GM12873 (cell line): ENCODE measurements at regions not wholly inside any gene's neighbourhood (a gene's known extent, or its start where the extent isn't known, plus 50 kb on each side); places are given as distances from the start of the nearest gene placed in this dataset.

Experiments
- TF ChIP-seq, protein P1 (sequence below): IDR thresholded peaks from 2 replicates; pipeline ENCODE4 v1.5.1; 2012; ENCODE audit warnings: low read depth, mild to moderate bottlenecking, moderate library complexity, low read length, control low read depth; ENCODE audit not compliant: insufficient read depth; ENCODE audit errors: missing control alignments

DNA sequence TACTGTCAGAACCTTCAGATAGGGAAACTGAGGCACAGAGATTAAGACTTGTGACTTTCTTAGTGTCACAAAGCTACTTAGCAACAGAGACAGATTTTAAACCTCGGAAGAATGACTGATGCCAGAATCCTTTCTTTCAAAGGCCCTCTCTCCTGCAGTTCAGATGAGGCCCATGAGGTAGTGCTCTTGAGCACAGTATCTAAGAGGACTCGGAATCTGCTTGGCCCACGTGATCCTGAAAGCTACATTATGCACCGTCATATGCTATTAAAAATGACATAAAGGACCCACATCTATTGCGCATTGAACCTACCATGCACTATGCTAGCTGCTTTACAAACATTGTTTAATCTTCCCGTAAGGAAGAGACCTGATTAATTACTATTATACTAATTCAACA lies 355.9 kb downstream of the SFMBT2 start:
- TF ChIP-seq, protein P1, sequence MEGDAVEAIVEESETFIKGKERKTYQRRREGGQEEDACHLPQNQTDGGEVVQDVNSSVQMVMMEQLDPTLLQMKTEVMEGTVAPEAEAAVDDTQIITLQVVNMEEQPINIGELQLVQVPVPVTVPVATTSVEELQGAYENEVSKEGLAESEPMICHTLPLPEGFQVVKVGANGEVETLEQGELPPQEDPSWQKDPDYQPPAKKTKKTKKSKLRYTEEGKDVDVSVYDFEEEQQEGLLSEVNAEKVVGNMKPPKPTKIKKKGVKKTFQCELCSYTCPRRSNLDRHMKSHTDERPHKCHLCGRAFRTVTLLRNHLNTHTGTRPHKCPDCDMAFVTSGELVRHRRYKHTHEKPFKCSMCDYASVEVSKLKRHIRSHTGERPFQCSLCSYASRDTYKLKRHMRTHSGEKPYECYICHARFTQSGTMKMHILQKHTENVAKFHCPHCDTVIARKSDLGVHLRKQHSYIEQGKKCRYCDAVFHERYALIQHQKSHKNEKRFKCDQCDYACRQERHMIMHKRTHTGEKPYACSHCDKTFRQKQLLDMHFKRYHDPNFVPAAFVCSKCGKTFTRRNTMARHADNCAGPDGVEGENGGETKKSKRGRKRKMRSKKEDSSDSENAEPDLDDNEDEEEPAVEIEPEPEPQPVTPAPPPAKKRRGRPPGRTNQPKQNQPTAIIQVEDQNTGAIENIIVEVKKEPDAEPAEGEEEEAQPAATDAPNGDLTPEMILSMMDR, result peak; percentile 50

DNA sequence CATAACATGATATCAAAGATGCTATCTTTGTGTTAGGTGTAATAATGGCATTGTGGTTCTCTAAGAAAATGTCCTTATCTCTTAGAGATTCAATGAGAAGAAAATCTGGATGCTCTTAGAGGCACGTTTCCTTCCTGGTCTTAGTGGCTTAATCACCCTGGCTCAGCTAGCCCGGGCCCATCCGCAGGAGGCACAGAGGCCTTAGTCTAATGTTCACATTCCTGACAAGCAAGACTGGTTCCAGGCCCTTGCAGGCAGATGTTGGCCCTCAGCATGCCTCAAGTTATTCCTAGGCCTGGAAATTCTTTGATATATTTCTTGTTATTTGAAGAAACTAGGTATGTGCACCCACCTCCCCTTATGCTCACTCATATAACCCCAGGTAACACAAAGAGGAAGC lies 357.6 kb downstream of the SFMBT2 start:
- TF ChIP-seq, protein P1, result no peak

DNA sequence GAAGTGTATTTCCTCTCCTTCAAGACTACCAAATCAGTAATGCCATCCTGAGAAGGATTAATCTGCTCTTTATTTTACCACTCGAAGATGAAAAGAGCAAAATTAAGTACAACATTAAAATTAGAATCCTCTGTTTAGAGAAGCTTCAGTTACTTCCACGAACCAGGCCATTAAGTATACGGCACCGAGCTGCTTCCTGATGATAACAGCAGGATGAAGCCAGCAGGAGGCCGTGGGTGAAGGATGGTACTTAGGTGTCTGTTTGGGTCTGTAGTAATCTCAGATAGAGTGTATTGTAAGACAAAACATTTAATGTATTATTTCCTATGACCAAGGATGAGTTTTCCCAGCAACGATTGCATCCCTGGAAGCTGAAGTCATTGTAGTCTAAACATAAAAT lies 362.8 kb downstream of the SFMBT2 start:
- TF ChIP-seq, protein P1, result no peak

DNA sequence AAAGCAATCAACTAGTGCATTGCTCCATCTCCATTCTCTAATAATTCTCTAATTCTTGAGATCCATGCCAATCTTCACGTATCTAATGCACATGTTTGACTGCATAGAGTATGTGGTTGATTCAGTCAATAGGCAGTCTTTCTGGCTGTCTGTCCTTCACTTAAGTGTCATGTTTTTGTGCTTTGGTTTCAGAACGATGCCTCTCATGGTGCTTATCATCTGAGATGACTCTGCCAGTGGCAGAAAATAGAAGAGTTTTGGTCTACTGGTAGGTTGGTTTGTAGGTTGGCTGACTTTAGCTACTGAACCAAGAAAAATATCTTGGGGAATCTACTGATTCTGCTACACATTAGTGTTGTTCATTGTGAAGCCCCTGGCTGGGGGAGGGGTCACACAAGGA lies 364.2 kb downstream of the SFMBT2 start:
- TF ChIP-seq, protein P1, result no peak

DNA sequence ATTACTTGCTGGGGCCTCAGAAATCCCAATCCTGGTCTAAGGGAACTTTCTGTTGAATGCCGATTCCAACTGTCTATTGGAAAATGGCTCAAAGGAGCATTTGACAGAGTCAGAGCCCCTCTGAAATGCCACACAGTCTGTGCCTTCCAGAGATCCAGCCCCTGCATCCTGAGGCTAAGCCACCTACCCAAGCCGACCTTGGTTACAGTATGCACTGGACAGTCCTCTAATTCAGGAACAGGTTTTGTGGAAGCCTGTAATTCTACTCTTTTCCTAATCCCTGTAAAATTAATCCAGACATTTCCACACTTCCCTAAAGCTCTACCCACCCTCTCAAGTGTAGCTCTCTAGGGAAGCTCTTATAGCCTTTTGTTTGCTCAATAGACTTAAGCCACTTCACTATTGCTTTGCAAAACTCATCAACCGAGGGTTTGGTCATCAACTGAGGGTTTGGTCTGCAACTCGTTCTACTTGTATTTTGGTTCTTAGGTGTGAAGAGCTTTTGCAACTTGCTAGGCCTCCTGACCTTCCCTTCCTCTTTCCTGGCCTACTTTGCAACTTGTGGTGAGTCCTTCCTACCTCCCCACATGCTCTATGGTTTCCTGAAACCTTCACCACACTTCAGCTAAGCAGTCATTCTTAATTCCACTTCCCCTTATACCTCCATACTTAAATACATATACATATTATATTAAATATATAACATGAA lies 364.8 kb downstream of the SFMBT2 start:
- TF ChIP-seq, protein P1, result no peak

DNA sequence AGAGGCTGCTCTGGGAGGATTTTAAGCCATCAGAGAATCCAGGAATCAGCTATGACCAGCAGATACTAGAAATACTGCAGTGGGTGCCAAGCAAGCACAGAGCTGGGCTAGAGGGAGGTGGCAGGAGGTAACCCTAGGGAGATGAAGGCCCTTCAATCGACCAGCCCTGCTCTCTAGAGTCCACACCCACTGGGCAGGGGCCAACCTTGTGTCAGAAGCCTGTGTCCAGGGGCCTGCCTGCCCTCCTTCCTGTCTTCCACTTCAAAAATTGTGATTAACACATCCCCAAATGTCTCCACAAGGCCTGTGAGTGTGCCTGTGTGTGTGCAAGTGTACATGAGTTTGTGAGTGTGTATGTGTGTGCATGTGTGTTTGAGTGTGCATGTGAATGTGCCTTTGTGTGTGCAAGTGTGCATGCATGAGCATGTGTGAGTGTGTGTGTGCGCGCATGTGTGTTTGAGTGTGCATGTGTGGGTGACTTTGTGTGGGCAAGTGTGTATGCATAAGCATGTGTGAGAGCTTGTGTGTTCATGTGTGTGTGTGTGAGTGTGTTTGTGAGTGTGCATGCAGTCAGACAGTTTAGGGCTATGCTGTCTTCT lies 367.7 kb downstream of the SFMBT2 start:
- TF ChIP-seq, protein P1, result no peak

DNA sequence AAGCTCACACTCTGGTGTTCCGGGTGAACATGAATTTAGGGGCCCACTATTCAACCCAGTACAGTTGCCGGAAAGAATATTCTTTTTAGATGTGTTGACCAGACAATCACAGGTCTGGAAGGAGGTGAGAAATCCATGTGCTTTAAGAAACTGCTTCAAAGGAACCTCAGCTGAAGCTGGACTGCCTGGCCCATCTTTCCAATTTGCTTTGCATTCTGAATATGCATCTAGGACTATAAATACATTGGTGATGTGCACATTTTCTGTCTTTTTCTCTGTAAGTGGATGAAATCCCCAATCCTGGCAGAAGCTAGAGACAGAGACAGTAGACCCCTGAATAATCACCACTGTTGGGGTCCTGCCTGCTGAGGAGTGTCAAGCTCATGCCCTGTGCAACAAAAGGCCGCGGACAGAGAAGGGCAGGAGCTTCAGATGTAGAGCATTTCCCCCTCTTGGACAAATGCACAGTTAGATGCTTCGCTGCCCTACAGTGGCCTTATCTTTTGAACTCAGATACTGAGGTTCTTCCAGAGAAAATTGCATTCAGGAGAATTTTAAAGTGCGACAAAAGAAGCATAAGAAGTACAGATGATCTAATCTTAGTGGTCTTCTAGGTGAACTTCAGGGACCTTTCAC lies 368.3 kb downstream of the SFMBT2 start:
- TF ChIP-seq, protein P1, result no peak
